ENCODE measurements at regions not wholly inside any gene's neighbourhood (a gene's known extent, or its start where the extent isn't known, plus 50 kb on each side); places are given as distances from the start of the nearest gene placed in this dataset.

- Mint-ChIP-seq H3K27ac (no peak overlapping the region), H3K4me1 (peaks cover 15% of the 10 kb centered on the region), H3K36me3 (ENCODE audit: low read depth) (no peaks in the 10 kb centered on the region), H3K27me3 (ENCODE audit: insufficient read depth) (peaks cover 4% of the 10 kb centered on the region), H3K4me3 (no peak overlapping the region), H3K9me3 (no peaks in the 10 kb centered on the region)
- Histone ChIP-seq H3K4me3 (ENCODE audit: low read length) (no peak overlapping the region), H3K27me3 (ENCODE audit: control insufficient read depth, insufficient read depth, low read length, poor library complexity, severe bottlenecking) (peaks cover 14% of the 10 kb centered on the region), H3K4me1 (ENCODE audit: control insufficient read depth, insufficient read depth, low read length) (peaks cover 9% of the 10 kb centered on the region), H3K9ac (ENCODE audit: extremely low read depth, low read length, poor library complexity, severe bottlenecking) (no peak overlapping the region), H3K9me3 (ENCODE audit: control insufficient read depth, low read length) (no peaks in the 10 kb centered on the region), H3K27ac (ENCODE audit: low read depth, low read length) (no peak overlapping the region), H3K36me3 (ENCODE audit: control insufficient read depth, insufficient read depth, low read length) (no peaks in the 10 kb centered on the region)
- no peak for DNase-seq
- WGBS, 2 experiments (ENCODE audit: insufficient coverage in 1 of 2, insufficient read length in 1 of 2), result 98 to 100% methylated on average over 1 to 3 of the region's 3 CpGs
- no peak for TF ChIP-seq CTCF (conservative IDR thresholded peaks at IDR 0.05)
These were observed 383.2 kb downstream of the BCL11A start for GRCh38 chr2:60170272-60170671.

- no peak overlapping the region for H3K27ac Mint-ChIP-seq
- peaks cover 22% of the 10 kb centered on the region for H3K4me1 Mint-ChIP-seq
- no peak overlapping the region for H3K9ac ChIP-seq (ENCODE audit: extremely low read depth, low read length, poor library complexity, severe bottlenecking)
- H3K4me1 ChIP-seq (ENCODE audit: control insufficient read depth, insufficient read depth, low read length), result peaks cover 13% of the 10 kb centered on the region
- H3K9me3 Mint-ChIP-seq, result no peaks in the 10 kb centered on the region
- no peak overlapping the region for H3K4me3 ChIP-seq (ENCODE audit: low read length)
- H3K27me3 Mint-ChIP-seq (ENCODE audit: insufficient read depth), result peaks cover 4% of the 10 kb centered on the region
- no peak overlapping the region for H3K4me3 Mint-ChIP-seq
- DNase-seq, result no peak
- H3K9me3 ChIP-seq (ENCODE audit: control insufficient read depth, low read length), result no peaks in the 10 kb centered on the region
- H3K36me3 ChIP-seq (ENCODE audit: control insufficient read depth, insufficient read depth, low read length), result no peaks in the 10 kb centered on the region
- 92 to 93% methylated on average over 3 of the region's 3 CpGs for WGBS, 2 experiments (ENCODE audit: insufficient coverage in 1 of 2, insufficient read length in 1 of 2)
- no peak overlapping the region for H3K27ac ChIP-seq (ENCODE audit: low read depth, low read length)
- peaks cover 14% of the 10 kb centered on the region for H3K27me3 ChIP-seq (ENCODE audit: control insufficient read depth, insufficient read depth, low read length, poor library complexity, severe bottlenecking)
- no peaks in the 10 kb centered on the region for H3K36me3 Mint-ChIP-seq (ENCODE audit: low read depth)
- TF ChIP-seq CTCF (conservative IDR thresholded peaks at IDR 0.05), result no peak
These were observed 385.2 kb downstream of the BCL11A start for GRCh38 chr2:60168247-60168646.

- Mint-ChIP-seq H3K27me3 (ENCODE audit: insufficient read depth) (no peaks in the 10 kb centered on the region), H3K9me3 (no peaks in the 10 kb centered on the region), H3K27ac (no peak overlapping the region), H3K4me1 (peaks cover 22% of the 10 kb centered on the region), H3K4me3 (no peak overlapping the region), H3K36me3 (ENCODE audit: low read depth) (no peaks in the 10 kb centered on the region)
- Histone ChIP-seq H3K27me3 (ENCODE audit: control insufficient read depth, insufficient read depth, low read length, poor library complexity, severe bottlenecking) (peaks cover 8% of the 10 kb centered on the region), H3K9ac (ENCODE audit: extremely low read depth, low read length, poor library complexity, severe bottlenecking) (no peak overlapping the region), H3K4me3 (ENCODE audit: low read length) (no peak overlapping the region), H3K36me3 (ENCODE audit: control insufficient read depth, insufficient read depth, low read length) (no peaks in the 10 kb centered on the region), H3K9me3 (ENCODE audit: control insufficient read depth, low read length) (no peaks in the 10 kb centered on the region), H3K4me1 (ENCODE audit: control insufficient read depth, insufficient read depth, low read length) (peaks cover 13% of the 10 kb centered on the region), H3K27ac (ENCODE audit: low read depth, low read length) (no peak overlapping the region)
- DNase-seq, result no peak
- WGBS, 2 experiments (ENCODE audit: insufficient coverage in 1 of 2, insufficient read length in 1 of 2), result 80 to 97% methylated on average over 3 to 4 of the region's 4 CpGs
- no peak for TF ChIP-seq CTCF (conservative IDR thresholded peaks at IDR 0.05)
These were observed 386.4 kb downstream of the BCL11A start for GRCh38 chr2:60167089-60167488.

Data from endodermal cell (in vitro differentiated cells).